ENCODE measurements at regions not wholly inside any gene's neighbourhood (a gene's known extent, or its start where the extent isn't known, plus 50 kb on each side); places are given as distances from the start of the nearest gene placed in this dataset.

GRCh38 chr2:64787698-64788097 lies 134.0 kb upstream of the SERTAD2 start:
- TF ChIP-seq CTCF (IDR thresholded peaks at IDR 0.05) (no peak), EP300 (IDR thresholded peaks at IDR 0.05) (no peak), POLR2AphosphoS5 (IDR thresholded peaks at IDR 0.05) (no peak)

Measured in sigmoid colon (tissue), 4 donors.